Adrenal gland (tissue), 9 donors: ENCODE measurements at regions not wholly inside any gene's neighbourhood (a gene's known extent, or its start where the extent isn't known, plus 50 kb on each side); places are given as distances from the start of the nearest gene placed in this dataset.

Experiments used
- DNase-seq, 7 donors: peaks; one replicate each; pipeline ENCODE4 v3.0.0-alpha.2; 2019 to 2020
- H3K27ac ChIP-seq, 5 donors: fragments of 200-600 bp; sonication (generic) in 4 of 5; 1 replicate in 3 of 5; 2 replicates in 2 of 5; pipeline versions ENCODE4 v1.5.1 to v1.8.0; 2016 to 2020; ENCODE audit warnings: mild to moderate bottlenecking in 1 of 5
- H3K27me3 ChIP-seq: fragments of 200-600 bp; 2 replicates; pipeline ENCODE4 v1.8.0; 2021
- H3K36me3 ChIP-seq, 2 donors: fragments of 200-600 bp; replicated peaks in 1 of 2; 1 replicate in 1 of 2; 2 replicates in 1 of 2; pipeline versions ENCODE4 v1.5.1 to v1.8.0; 2018 to 2022
- H3K4me1 ChIP-seq, 2 donors: fragments of 200-600 bp; replicated peaks in 1 of 2; 1 replicate in 1 of 2; 2 replicates in 1 of 2; pipeline versions ENCODE4 v1.5.1 to v1.8.0; 2018 to 2021
- H3K4me3 ChIP-seq, 4 donors: fragments of 200-600 bp; sonication (generic) in 3 of 4; one replicate each; pipeline ENCODE4 v1.5.1; 2016 to 2018
- H3K9me3 ChIP-seq, 3 donors: fragments of 200-600 bp; sonication (generic) in 1 of 3; replicated peaks in 1 of 3; 1 replicate in 2 of 3; 2 replicates in 1 of 3; pipeline versions ENCODE4 v1.5.1 to v1.8.0; 2016 to 2021
- POLR2A ChIP-seq, 2 donors: fragments of 450-650 bp; IDR thresholded peaks; one replicate each; pipeline ENCODE4 v1.6.1; 2017; ENCODE audit warnings: antibody characterized with exemption in 2 of 2, mild to moderate bottlenecking in 2 of 2, moderate library complexity in 1 of 2
- WGBS, 4 donors: extraction: QIAGEN DNeasy Blood & Tissue Kit in 2 of 4; methylation state at CpG; one replicate each; pipeline versions ENCODE4 v1.1.5 to v1.1.7; 2013 to 2017; 5-methylcytosine and 5-hydroxymethylcytosine counted together
- intact Hi-C, 2 donors: fragments of 100-400 bp; cut with DNase I; formaldehyde crosslinking; loops; one replicate each; pipeline versions ENCODE4 v1.14.1 to v1.15.0; 2022 to 2023
- small RNA-seq, 2 donors: library from RNA; depleted of rRNA; stranded (forward); fragments of <200 nt; gene quantifications; one replicate each; pipeline ENCODE3, GENCODE V24; 2016
- TF ChIP-seq, protein P1 (sequence below), 6 experiments: fragments of 450-650 bp in 4 of 6; fragments of 200-600 bp in 2 of 6; sonication (generic) in 1 of 6; IDR thresholded peaks; 1 replicate in 5 of 6; 2 replicates in 1 of 6; pipeline versions ENCODE4 v1.5.1 to v1.8.0; 2016 to 2021; ENCODE audit warnings: antibody characterized with exemption in 6 of 6, mild to moderate bottlenecking in 2 of 6, moderate library complexity in 1 of 6
- donor health status: healthy with polysubstance abuse.
- donor health status: Bipolar disorder and iron deficiency.
- donor health status: DM: yes; HTN: yes; CAD: no.
- donor health status: DM: no; HTN: no; CAD: no.
- donor health status: DM: no; HTN: no; CAD: no.

DNA sequence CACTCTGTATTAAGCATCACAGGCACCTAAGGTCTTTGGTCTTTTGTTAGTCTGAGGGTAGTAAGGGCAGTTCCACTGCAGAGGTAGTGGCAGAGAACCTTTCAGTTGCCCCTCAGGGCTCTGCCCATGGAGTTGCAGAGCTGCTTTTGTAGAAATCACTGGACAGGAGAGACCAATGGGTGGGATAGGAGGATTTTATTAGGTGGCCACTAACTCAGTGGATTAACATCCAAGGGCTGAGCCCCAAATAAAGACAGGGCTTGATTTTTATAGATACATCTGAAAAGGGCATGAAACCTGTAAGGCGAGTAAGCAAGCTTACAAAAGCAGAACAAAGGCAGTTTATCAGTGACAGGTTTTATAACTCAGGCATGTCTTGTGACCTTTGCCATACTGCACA lies 1035.4 kb downstream of the SH3BGRL start:
- Histone ChIP-seq H3K36me3 (no peaks in the 10 kb centered on the region), H3K4me1 (no peaks in the 10 kb centered on the region), H3K27ac (no peak overlapping the region), H3K9me3 (peaks cover 0 to 11% (median 0%) of the 10 kb centered on the region in 3 donors), H3K4me3 (no peak overlapping the region), H3K27me3 (peaks cover 4% of the 10 kb centered on the region)
- no peak for DNase-seq
- intact Hi-C loops, result no loop called here
- 71 to 89% (median 77%) methylated on average over 1 of the region's 1 CpG for WGBS, 4 donors
- TF ChIP-seq POLR2A (IDR thresholded peaks at IDR 0.05), result no peak
- TF ChIP-seq, protein P1, sequence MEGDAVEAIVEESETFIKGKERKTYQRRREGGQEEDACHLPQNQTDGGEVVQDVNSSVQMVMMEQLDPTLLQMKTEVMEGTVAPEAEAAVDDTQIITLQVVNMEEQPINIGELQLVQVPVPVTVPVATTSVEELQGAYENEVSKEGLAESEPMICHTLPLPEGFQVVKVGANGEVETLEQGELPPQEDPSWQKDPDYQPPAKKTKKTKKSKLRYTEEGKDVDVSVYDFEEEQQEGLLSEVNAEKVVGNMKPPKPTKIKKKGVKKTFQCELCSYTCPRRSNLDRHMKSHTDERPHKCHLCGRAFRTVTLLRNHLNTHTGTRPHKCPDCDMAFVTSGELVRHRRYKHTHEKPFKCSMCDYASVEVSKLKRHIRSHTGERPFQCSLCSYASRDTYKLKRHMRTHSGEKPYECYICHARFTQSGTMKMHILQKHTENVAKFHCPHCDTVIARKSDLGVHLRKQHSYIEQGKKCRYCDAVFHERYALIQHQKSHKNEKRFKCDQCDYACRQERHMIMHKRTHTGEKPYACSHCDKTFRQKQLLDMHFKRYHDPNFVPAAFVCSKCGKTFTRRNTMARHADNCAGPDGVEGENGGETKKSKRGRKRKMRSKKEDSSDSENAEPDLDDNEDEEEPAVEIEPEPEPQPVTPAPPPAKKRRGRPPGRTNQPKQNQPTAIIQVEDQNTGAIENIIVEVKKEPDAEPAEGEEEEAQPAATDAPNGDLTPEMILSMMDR (IDR thresholded peaks at IDR 0.05), result no peak

Small RNA genes in the stretch of these regions (small RNA-seq; reads per million reads assigned to genes)
- 0 reads per million in 2 donors for gene RNU6-974P
